ENCODE measurements at regions not wholly inside any gene's neighbourhood (a gene's known extent, or its start where the extent isn't known, plus 50 kb on each side); places are given as distances from the start of the nearest gene placed in this dataset.
"Not testable (repeated sequence)": the region's sequence is repeated elsewhere in the genome, so short reads cannot be mapped to it uniquely, and the experiment has no call there.

- no peak for DNase-seq (ENCODE audit: low read depth in 2 of 2)
These were observed 50.5 kb upstream of the OTOS start for GRCh38 chr2:240191001-240191400.

DNA sequence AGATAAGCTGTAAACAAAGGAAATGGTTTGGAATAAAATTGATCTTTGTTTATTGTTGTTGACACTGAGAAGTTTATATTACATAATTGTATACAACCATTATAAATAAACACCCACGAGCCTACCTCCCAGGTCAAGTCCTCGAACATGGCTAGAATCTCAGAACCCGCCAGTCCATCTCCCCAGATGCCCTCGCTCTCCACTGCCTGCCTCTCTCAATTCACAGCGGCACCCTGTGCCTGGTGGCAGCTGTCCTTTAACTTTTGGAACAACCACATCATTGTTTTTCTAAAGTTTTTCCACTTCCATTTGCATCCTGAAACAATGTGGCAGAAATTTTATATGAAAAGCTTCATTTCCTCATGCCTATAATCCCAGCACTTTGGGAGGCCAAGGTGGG lies 52.2 kb upstream of the OTOS start:
- DNase-seq (ENCODE audit: low read depth in 2 of 2), result no peak

DNA sequence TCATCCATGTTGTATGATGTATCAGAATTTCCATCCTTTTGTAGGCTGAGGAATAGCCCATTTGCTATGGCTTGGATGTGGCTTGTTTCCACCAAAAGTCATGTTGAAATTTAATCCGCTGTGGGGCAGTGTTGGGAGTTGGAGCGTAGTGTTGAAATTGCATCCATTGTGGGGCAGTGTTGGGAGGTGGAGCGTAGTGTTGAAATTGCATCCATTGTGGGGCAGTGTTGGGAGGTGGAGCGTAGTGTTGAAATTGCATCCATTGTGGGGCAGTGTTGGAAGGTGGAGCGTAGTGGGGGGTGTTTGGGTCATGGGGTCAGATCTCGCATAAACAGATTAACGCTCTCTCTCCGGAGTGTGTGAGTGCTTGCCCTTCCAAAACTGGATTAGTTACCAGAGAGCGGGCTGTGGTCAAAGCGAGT lies 53.9 kb upstream of the OTOS start:
- not testable (repeated sequence) for DNase-seq (ENCODE audit: low read depth in 2 of 2)

- DNase-seq (ENCODE audit: low read depth in 2 of 2), result no peak
These were observed 54.9 kb upstream of the OTOS start for GRCh38 chr2:240195316-240195861.

- DNase-seq (ENCODE audit: low read depth in 2 of 2), result no peak
These were observed 56.4 kb upstream of the OTOS start for GRCh38 chr2:240196716-240197461.

GRCh38 chr2:240197462-240198139 lies 57.1 kb upstream of the OTOS start:
- DNase-seq (ENCODE audit: low read depth in 2 of 2), result no peak

DNA sequence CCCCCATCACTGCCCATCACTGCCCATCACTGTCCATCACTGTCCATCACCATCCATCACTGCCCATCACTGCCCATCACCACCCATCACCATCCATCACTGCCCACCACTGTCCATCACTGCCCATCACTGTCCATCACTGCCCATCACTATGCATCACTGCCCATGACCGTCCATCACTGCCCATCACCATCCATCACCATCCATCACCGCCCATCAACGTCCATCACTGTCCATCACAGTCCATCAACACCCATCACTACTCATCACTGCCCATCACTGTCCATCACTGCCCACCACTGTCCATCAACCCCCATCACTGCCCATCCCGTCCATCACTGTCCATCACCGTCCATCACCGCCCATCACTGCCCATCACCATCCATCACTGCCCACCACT lies 57.8 kb upstream of the OTOS start:
- DNase-seq (ENCODE audit: low read depth in 2 of 2), result no peak

GRCh38 chr2:240199133-240199870 lies 58.8 kb upstream of the OTOS start:
- DNase-seq (ENCODE audit: low read depth in 2 of 2), result no peak

DNA sequence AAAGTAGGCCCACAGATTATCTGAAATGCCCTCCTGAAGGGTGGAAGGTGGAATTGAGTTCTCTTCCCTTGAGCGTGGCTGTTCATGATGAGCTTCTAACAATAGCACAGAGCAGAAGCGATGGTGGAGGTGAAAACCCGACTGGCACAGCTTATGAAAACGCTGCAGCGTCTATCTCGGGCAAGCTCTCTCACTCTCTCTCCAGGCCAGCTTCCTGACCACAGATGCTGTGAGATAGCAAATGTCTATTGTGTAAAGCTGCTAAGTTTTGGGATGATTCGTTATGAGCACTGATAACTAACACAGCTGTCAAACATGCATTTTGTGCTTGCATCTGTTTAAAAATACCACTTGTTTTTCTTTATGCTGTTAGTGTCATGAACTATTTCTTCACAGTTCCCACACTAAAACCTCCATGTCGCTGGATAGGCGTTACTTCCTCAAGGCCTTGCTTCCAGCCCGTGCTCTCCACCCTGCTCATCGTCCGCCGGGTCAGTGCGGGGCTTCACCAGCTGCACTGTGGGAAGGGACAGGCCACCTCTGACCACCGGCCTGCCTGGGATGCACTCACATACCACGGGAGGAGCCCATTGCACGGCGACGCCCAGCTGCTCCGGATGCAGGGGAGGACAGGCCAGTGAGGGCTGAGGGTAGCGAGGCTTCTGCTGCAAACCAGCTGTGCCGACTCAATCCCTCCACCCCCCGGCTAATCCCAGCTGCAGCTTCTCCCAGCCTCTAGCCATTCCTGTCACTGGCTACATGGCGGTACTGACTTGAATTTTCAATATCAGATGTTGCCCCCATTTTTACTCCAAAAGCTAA lies 60.0 kb upstream of the OTOS start:
- no peak for DNase-seq (ENCODE audit: low read depth in 2 of 2)

GRCh38 chr2:240201866-240202265 lies 61.4 kb upstream of the OTOS start:
- no peak for DNase-seq (ENCODE audit: low read depth in 2 of 2)

DNA sequence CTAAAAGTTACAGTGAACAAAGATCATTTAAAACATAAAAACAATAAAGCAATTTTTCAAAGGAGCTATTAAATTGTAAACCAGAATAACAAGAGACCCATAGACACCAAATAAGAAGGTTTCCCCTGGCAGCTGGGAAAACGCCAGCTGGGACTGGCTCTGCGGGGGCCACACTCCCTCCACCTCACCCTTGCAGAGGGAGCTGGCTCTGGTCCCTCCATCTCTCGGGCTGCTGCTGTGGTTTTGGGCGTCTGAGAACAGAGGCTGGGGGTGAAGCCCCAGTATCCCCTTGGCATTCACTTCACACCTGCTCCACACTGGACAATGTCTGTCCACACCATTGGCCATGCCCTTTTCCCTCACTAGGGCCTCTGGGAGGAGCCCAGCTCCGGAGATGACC lies 62.1 kb upstream of the OTOS start:
- no peak for DNase-seq (ENCODE audit: low read depth in 2 of 2)

DNA sequence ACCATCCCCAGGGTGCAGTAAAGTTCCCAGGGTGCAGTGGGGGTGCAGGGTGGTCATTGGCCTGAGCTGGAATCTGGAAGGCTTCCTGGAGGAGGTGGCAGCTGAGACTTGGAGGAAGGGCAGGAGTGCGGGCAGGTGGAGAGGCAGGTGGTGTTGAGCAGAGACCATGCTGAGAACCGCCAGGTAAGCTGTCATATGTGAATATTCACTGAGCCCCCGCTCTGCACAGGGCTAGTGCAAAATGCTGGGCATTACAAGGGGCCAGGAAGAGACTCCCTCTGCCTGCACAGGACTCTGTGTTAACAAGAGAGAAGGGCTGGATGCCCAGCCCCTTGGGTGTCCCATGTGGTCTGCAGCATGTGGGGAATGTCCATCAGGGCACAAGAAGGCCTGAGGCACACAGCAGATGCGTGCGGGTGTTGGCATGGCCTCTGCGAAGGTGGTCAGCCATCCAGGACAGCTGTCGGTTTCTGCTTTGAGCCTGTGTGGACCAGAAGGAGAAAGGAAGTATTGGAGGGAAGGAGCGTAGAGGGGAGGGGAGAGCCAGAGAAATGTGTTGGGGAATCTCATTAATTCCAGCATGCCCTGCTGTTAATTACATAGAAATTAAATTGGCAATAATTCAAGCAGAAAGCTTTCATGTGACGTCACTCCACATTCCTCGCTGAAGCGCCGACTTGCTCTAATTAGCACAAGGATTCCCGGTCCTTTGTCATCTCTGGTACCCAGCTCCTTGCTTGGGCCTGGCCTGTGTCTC lies 62.8 kb upstream of the OTOS start:
- DNase-seq (ENCODE audit: low read depth in 2 of 2), result no peak

DNA sequence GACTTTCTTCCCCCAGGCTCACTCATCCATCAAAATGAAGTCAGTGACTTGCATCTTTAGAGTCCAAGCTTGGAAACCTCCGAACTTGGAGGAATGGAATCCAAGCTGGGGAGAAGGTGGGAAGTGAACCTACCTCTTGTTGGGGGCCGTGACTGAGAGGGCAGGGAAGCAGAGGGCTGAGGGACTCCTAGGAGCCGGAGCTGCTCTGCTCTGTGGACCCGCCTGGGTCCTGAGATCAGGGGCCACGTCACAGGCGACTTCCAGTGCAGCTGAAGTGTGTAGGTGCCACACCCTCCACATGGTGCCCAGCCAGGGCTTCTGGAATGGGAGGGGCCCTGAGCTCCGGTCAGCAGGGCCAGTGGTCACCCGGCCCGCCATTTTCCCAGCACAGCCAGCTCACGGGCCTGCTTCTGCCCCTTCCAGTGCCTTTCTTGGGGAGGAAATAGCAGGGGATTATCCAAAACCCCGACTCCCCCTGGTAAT lies 63.4 kb upstream of the OTOS start:
- no peak for DNase-seq (ENCODE audit: low read depth in 2 of 2)

DNA sequence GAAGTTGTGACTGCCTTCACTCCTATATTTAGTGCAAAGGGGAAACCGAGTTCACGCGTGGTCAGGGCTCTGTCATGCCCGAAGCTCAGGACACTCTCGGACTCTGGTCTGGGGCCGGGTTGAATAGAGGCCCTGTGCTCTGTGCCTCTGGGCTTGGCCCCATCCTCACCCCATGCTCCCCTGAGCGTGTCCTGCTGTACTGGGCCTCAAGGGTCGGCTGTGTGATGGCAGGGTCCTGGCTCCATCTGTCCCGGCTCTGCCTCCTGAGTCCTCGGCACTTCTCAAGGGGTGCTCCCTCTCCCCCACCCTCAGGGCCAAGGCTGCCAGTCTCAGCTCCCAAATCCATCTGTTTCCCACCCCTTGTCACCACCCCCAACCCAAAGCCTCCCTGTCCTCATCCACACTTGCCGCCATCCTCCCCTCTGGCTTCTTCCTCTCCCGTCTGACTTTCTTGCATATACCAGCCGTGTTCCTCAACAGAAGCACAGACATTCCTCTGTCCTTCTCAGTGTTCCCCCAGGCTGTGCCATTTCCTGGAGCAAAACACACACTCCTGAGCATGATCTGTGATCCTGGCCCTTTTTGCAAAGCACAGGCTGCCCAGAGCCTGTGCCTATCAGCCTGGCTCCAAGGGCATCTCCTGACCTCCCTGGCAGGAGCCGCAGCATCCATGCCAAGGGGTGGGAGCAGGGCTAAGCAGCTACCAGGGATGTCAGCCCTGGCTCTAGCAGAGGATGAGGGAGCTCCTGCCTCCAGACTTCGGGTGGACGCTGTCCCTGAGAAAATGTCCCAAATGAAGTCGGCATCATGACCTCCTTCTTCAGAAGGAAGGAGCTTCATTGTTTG lies 64.2 kb upstream of the OTOS start:
- DNase-seq (ENCODE audit: low read depth in 2 of 2), result no peak

DNA sequence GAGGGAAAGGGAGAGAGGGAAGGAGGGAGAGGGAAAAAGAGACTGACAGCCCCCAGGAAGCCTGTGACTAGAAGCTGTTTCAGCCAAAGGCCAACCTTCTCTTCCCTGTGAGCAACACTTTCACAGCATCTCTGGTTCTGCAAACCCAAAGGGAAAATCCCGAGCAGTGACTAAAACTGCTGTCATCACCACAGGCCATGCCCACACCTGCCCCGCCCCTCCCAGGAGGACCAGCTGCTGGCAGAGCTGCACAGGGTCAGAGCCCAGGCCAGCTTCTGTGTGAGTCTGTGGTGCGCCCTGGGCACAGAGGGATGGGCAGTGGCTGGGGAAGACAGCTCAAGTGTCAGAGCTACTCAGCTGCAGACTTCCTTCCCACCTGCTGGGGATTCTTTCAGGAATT lies 64.9 kb upstream of the OTOS start:
- DNase-seq (ENCODE audit: low read depth in 2 of 2), result peak; percentile 69 to 73

- DNase-seq (ENCODE audit: low read depth in 2 of 2), result no peak
These were observed 65.3 kb upstream of the OTOS start for GRCh38 chr2:240205772-240206171.

GRCh38 chr2:240206630-240207029 lies 66.2 kb upstream of the OTOS start:
- no peak for DNase-seq (ENCODE audit: low read depth in 2 of 2)

- DNase-seq (ENCODE audit: low read depth in 2 of 2), result no peak
These were observed 67.2 kb upstream of the OTOS start for GRCh38 chr2:240207661-240208060.

GRCh38 chr2:240208096-240208495 lies 67.6 kb upstream of the OTOS start:
- no peak for DNase-seq (ENCODE audit: low read depth in 2 of 2)
